GM12872 (cell line): ENCODE measurements at regions not wholly inside any gene's neighbourhood (a gene's known extent, or its start where the extent isn't known, plus 50 kb on each side); places are given as distances from the start of the nearest gene placed in this dataset.
A peak's percentile ranks its signal among the peaks of the same experiment; 100 is the strongest.

Experiments
- CTCF ChIP-seq: IDR thresholded peaks from 3 replicates; pipeline ENCODE4 v1.5.1; 2011; ENCODE audit warnings: low read depth, mild to moderate bottlenecking, low read length, moderate library complexity; ENCODE audit not compliant: insufficient read depth

- TF ChIP-seq CTCF, result no peak
Measured at GRCh38 chr6:145204301-145204700, 531.0 kb downstream of the EPM2A start.

DNA sequence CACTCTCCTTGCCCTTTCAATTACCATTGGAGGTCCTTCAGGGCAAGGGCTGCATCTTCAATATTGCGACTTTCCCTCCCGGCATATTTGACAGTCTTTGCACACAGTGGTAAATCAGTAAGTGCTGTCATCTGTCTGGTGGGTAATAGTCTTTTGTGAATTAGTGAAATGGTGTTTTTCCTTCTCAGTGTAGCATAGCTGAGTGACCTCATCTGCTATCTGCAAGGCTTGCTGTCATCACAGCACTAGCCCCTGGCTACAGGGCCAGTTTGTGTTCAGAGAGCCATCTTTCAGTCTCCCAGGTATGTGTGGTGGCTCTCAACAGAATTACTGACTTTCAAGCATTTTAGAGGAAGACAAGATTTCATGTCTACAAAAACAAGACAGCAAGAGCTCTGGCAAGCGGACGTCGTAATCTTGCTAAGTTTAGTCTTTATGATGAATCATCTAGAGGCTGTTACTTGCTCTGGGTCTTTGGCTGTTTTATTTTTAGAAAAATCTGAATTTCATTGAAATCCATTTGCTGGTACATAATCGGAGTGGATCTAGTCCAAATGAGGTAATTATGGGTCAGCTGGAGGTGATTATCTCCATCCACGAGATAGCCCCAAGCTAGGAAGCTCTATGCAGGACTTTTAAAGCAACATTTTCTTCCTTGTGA, 528.9 kb downstream of the EPM2A start:
- TF ChIP-seq CTCF, result no peak

DNA sequence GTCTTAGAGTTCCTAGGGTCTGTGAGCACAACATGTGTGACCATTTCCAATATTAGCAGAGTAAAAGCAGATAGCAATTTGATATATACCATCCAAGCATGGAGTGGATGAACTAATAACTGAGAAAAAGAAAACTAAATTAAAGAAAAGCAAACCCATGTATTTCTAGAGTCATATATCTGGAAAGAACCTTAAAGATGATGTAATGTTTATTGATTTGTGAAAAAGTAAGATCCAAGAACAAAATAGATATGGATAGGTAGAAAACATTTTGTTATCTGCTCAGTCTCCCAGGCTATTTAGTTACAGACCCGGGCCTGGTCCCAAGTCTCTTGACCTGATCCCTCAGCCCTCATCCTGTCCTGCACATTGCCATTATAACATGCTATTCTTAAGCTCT, 526.8 kb downstream of the EPM2A start:
- TF ChIP-seq CTCF, result no peak

DNA sequence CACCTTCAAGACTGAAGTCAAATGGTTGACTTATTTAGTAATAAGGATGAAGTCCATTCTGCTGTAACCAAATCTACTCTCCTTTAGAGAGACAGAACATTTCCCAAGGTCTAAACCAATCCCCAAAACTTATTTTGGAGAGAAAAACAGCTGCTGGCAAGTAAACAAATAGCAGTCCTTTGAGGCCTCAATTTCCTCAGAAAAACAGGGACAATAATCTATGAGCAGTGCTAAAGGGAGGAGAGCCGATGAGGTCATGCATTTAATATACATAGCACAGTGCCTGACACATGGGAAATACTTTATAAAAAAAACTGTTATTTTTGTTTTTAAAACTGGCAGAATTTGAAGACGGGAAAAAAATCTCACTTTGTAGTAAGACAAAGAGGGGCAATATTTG, 526.0 kb downstream of the EPM2A start:
- no peak for TF ChIP-seq CTCF

- no peak for TF ChIP-seq CTCF
Measured at GRCh38 chr6:145212813-145213212, 522.5 kb downstream of the EPM2A start.

DNA sequence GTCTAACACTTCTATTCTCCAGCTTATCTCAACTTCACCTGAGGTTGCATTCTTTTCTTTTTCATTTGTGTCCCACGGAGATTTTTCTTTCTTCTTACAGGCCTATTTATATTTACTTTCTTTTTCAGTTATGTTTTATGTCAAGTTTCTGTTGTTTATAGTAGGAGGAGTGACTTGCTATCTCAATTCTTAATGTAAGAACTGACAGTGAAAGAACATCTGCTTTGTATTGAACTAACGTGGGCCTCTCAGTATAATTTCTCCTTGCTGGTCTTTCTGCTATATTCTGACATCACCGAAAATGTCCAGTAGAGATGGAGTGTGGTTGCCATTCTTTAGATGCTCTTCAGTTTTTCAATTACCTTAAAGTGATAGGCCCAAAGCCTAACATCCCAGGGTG, 521.7 kb downstream of the EPM2A start:
- TF ChIP-seq CTCF, result no peak

DNA sequence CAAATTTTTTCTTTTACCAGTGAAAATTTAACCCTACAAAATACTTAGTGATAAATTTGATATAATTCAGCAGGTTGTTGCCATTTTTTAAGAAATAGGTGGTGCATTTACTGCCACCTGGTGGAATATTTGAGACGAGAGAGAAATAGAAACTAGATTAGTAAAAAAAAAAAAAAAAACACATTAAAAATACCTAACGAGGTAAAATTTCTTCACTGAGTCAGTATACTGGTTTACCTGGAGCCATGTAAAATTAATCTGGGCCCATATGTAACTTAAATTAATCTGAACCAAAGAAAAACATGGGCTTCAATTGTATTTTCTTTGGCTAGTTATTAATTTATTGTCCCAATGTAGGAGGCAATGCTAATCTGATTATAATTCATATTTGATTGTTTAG, 520.8 kb downstream of the EPM2A start:
- peak; percentile 26; the same call in 1 of the 3 replicates for TF ChIP-seq CTCF
